ENCODE measurements at regions not wholly inside any gene's neighbourhood (a gene's known extent, or its start where the extent isn't known, plus 50 kb on each side); places are given as distances from the start of the nearest gene placed in this dataset.

GRCh38 chr13:106349080-106349931 is 186.2 kb downstream of the EFNB2 start:
- Histone ChIP-seq H3K4me3 (peak overlapping the region in 1 of 2 donors; percentile 18), H3K4me1 (no peaks in the 10 kb centered on the region), H3K36me3 (ENCODE audit: low read depth, missing control alignments) (no peaks in the 10 kb centered on the region), H3K27ac (no peak overlapping the region), H3K27me3 (no peaks in the 10 kb centered on the region), H3K9me3 (no peaks in the 10 kb centered on the region)
- intact Hi-C loops (cut with DNase I; ENCODE audit: low total_unique reads): no loop called here
- 7% methylated on average over 19 to 30 of the region's 30 CpGs for WGBS, 2 donors
- DNase-seq: peak; percentile 28
- TF ChIP-seq CTCF (IDR thresholded peaks at IDR 0.05): no peak
- TF ChIP-seq POLR2A (IDR thresholded peaks at IDR 0.05): no peak

- 56 to 62% methylated on average over 6 of the region's 6 CpGs for WGBS, 2 donors
- no peak overlapping the region for H3K4me3 ChIP-seq
- H3K27me3 ChIP-seq: no peaks in the 10 kb centered on the region
- H3K4me1 ChIP-seq: no peaks in the 10 kb centered on the region
- no peak overlapping the region for H3K27ac ChIP-seq
- H3K9me3 ChIP-seq: no peaks in the 10 kb centered on the region
- H3K36me3 ChIP-seq (ENCODE audit: low read depth, missing control alignments): no peaks in the 10 kb centered on the region
- DNase-seq: no peak
- TF ChIP-seq CTCF (IDR thresholded peaks at IDR 0.05): no peak
- no peak for TF ChIP-seq POLR2A (IDR thresholded peaks at IDR 0.05)
- intact Hi-C loops (cut with DNase I; ENCODE audit: low total_unique reads): no loop called here
Observed at GRCh38 chr13:106348075-106348840, 187.2 kb downstream of the EFNB2 start.

- WGBS, 2 donors: 93 to 94% methylated on average over 2 of the region's 2 CpGs
- Histone ChIP-seq H3K4me3 (no peak overlapping the region), H3K27me3 (no peaks in the 10 kb centered on the region), H3K9me3 (no peaks in the 10 kb centered on the region), H3K4me1 (no peaks in the 10 kb centered on the region), H3K36me3 (ENCODE audit: low read depth, missing control alignments) (no peaks in the 10 kb centered on the region), H3K27ac (no peak overlapping the region)
- no peak for DNase-seq
- no peak for TF ChIP-seq CTCF (IDR thresholded peaks at IDR 0.05)
- no peak for TF ChIP-seq POLR2A (IDR thresholded peaks at IDR 0.05)
- intact Hi-C loops (cut with DNase I; ENCODE audit: low total_unique reads): no loop called here
Observed at GRCh38 chr13:106344342-106344741, 191.1 kb downstream of the EFNB2 start.

GRCh38 chr13:106343836-106344235 is 191.6 kb downstream of the EFNB2 start:
- whole genome bisulfite sequencing, 2 donors: 51 to 52% methylated on average over 3 of the region's 3 CpGs
- H3K9me3 ChIP-seq: no peaks in the 10 kb centered on the region
- no peaks in the 10 kb centered on the region for H3K27me3 ChIP-seq
- TF ChIP-seq POLR2A (IDR thresholded peaks at IDR 0.05) (no peak), CTCF (IDR thresholded peaks at IDR 0.05) (no peak)
- intact Hi-C loops (cut with DNase I; ENCODE audit: low total_unique reads): no loop called here
- H3K27ac ChIP-seq: no peak overlapping the region
- no peaks in the 10 kb centered on the region for H3K4me1 ChIP-seq
- no peak for DNase-seq
- no peak overlapping the region for H3K4me3 ChIP-seq
- no peaks in the 10 kb centered on the region for H3K36me3 ChIP-seq (ENCODE audit: low read depth, missing control alignments)
